ENCODE measurements at regions not wholly inside any gene's neighbourhood (a gene's known extent, or its start where the extent isn't known, plus 50 kb on each side); places are given as distances from the start of the nearest gene placed in this dataset.
"Not testable (repeated sequence)": the region's sequence is repeated elsewhere in the genome, so short reads cannot be mapped to it uniquely, and the experiment has no call there.

DNA sequence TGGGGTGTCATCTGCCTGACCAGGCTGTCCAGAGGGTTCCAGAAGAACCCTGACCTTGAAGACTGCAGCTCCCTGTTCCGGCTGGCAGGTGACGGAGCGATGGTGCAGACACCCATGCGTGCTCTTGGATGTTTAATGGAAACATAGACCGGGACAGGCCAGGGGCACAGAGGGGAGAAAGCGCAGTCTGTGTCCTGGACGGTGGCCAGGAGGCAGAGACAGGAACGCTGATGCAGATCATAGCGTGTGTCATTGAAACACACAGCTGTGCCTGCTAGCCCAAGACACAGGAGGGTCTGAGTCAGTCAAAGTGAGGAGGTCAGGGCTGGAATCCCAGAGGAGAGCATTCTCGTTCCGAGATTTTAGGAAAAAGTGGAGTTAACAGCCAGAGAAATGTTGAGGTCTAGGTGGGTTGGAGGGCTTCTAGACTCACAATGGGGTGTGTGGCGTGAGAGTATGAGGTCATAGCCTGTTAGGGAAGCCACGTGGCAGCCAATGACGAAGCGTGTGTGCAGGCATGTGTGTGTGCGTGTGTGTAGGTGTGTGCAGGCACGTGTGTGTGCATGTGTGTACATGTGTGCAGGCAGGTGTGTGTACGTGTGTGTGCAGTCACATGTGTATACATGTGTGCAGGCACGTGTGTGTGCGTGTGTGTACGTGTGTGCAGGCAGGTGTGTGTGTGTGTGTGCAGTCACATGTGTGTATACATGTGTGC, 167.0 kb downstream of the ERMARD start:
- no peak for FAIRE-seq

GRCh38 chr6:169917153-169917552, 165.7 kb downstream of the ERMARD start:
- FAIRE-seq, result no peak

- no peak for FAIRE-seq
Measured at GRCh38 chr6:169915769-169916550, 164.5 kb downstream of the ERMARD start.

- not testable (repeated sequence) for FAIRE-seq
Measured at GRCh38 chr6:169913745-169914144, 162.3 kb downstream of the ERMARD start.

DNA sequence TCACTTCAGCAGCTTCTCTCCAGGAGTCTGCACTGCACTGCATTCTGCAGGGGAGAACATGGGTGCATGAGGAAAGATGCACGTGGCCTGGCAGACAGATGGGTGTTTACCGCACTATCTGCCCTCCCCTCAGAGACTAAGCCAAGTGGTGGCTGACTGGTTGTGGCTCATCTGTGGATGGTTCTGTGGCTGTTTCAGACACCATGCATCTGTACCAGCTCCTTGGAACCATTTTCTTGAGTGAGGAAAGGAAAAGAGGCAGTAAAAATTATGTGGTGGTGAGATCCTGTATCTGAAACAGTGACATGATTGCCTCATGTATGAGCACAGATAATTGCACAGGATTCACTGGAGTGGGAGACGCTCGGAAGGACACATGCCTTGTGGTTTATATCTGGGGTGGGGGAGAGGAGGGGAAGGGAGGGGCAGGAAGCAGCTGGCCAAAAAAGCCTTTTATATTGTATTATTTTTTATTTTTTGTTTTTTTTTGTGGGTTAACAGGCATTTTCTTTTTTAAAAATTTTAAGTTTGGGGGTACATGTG, 161.7 kb downstream of the ERMARD start:
- FAIRE-seq, result no peak

DNA sequence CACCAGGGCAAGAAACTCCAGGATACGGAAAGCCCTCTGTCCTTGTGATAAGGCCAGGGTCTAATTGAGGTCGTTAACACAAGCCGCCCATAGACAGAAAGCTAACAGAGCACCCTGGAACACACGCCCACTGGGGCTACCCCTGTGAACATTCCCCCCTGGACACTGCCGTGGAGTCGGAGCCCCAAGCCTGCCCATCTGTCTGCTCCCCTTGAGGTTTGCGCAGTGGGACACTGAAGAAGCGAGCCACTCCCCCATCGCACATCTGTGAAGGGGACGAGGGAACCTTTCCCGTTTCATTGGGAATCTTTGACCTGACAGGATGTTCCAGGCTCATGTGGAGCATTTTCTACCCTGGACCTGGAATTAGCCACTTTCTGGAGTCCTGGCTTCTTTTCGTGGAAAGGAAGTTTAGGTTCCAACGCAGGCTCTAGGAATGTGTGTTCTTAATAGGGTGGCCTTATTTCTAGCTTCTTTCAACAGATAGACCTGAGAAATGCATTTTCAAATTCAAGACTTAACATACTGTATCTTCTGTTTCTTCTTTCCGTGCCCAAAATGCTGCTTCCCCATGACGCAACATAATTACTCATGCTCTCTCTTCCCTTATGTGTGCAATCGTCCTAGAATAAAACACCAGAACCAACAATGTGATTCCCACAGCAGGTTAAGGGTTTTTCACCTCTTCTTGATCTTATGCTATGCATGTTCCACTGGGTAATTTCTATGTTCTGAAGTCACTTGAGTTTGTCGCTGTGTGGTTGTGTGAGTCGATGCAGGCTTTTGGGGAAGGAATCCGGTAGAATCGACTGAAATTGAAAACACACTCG, 161.1 kb downstream of the ERMARD start:
- no peak for FAIRE-seq

DNA sequence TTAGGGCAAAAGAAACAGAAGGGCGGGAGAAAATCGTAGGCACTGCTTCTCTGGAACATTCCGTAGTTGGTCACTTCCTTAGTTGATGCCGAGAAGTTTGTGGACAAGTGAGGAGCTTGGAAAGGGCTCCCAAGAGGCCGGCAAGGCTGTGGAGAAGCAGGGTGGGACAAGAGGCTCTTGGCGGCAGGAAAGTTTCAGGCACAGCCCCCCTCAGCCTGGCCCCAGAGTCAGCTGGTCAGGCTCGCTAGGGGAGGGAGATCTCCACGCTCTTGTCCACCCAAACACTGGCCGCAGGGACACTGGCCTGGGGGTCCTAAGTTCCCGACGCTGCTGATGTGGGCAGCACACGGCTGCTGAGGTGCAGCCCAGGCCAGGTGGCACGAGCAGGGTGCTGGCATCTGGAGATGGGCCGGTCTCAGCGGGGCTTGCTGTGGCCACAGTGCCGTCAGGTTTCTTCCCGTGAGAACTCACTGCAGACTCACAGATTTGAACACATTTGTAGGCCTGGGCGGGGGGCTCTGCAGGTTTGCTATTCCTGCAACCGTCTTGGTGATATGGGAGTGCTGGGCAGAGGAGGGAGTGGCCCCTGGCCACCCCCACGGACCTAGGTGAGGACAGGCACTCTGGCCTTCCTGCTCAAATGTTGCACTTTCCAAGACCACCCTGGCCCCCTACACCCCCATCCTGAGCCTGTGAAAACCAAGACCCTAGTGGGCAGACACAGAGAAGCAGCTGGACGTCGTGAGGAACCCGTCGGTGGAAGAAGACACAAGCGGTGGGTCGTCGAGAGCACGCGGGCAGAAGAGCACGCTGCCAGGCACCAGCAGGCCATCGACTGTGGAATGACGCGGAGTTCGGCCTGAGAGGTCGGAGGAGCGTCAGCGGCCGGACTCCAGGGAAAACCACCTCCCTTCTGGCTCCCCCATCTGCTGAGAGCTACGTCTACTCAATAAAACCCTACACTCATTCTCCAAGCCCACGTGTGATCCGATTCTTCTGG, 160.1 kb downstream of the ERMARD start:
- no peak for FAIRE-seq

DNA sequence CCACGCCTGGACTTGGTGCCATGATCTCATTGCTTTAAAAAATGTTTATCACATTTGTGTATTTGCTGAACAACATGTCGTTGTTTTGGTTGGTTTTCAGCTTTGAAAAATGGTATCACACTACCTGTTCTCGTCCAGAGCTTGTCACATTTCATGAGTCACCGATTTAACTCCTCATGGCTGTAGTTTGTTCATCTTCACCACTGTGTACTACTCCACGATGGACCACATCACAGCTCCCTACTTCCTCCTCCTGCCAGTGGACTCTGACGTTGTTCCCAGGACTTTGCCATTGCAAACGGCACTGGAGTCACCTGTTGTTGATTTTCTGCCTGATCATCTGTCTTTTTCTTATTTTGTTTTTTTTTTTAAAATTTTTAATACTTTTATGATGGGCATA, 157.7 kb downstream of the ERMARD start:
- no peak for FAIRE-seq

- no peak for FAIRE-seq
Measured at GRCh38 chr6:169908403-169908933, 157.0 kb downstream of the ERMARD start.

DNA sequence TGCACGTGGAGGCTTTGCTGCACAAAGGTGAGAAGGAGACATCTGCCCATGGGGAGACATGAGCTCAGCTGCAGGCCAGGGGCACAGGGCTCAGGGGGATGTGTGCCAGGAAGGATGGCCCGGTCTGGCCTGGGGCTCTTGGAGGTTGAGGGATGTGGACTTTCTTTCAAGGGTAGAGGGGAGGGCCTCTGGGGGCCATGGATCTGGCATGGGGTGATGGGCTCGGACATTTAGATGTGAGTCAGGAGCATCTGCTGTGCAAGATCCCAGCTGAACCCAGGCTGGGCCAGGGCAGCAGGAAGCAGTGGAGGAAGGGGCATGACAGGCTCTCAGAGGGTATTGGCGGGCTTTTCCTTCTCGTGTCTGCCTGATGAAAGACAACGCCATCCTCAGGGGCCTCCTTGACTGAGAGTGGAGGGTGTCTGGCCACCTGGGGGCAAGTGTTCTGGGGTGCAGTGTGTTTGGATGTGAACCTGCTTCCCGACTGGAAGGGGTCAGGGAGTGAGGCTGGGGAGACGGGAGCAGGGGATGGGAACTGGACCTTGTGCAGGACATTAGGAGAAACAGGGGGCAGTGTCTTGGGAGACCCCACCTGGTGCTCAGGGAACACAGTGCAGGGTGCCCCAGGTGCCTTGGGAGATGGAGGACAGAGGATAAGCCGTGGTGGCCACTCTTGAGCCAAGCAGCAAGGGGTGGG, 156.1 kb downstream of the ERMARD start:
- FAIRE-seq, result no peak

DNA sequence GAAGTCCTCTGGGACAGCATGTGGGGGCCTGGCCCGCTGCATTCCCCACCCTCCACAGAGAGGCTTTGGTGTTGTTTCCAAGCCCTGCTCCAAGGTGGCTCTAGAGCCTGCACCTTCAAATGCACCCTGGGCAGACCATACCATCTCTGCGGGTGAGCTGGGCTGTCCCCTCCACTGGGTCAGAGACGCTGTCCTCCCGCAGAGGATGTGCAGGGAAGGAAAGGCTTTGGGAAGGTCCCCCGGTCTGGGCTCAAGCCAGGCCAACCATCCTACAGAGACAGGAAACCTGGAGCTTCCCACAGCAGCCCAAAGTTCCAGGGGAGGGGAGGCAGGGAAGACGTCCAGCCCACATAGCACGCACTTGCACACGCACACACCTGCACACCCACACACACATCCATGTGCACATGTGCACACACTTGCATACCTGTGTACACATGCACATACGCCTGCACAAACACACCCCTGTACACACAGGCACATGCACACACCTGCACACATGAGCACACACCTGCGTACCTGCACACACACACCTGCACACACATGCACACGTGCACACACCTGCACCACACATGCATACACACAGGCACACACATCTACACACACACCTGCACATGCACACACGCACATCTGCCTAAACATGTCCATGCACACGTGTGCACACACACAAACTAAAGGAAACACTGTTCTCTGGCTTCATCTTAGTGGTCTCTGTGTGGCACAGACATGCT, 155.4 kb downstream of the ERMARD start:
- no peak for FAIRE-seq

DNA sequence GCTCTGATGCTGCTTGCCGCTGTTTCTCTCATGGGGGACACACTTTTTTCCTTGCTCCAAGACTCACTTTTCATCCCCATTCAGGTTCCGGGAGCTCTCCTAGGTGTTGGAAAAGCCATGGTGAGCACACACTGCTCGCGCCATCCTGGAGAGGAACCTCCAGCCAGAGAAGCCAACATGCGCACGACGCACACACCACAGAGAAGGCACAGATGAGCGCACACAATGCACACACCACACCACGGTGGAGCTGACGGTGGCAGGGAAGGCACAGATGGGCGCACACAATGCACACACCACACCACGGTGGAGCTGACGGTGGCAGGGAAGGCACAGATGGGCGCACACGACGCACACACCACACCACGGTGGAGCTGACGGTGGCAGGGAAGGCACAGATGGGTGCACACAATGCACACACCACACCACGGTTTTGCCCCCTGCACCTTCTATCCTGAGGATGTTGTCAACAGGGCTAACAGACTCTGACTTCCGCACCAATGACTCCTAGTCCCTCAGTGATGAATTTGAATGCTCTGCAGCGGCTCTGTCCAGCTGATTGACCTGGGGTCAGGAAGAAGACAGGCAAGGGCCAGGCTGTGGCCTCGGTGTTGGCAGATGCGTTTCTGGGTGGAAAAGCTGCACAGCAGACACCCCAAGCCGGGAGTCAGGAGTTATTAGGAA, 154.7 kb downstream of the ERMARD start:
- FAIRE-seq, result no peak

DNA sequence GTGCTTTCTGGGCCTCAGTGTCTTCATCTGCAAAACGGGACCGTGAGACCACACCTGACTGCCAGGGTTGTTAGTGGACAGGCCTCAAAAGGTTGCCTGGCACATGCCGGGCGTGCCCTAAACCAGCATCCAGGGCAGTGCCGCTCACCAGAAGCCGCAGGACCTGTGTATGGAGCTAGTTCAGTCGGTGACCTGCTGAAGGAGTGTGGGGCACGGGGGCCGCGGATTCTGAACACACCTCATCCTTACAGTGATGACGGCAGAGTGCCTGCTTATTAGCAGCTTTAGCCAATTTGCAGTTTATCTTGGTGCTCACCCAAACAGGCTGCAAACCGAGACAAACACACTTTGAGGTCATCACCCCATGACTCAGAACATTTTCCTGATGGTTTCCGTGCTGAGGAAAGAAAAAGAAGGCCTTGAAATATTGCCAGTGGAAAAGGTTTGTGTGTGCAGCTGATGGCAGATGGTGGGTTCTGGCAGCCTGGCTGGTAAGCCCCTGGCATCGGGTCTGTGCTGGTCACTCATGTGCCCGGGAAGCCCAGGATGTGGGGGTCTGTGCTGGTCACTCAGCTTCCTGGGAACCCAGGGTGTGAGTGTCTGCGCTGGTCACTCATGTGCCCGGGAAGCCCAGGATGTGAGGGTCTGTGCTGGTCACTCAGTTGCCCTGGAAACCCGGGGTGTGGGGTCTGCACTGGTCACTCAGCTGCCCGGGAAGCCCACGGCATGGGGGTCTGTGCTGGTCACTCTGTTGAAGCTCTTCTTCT, 153.8 kb downstream of the ERMARD start:
- FAIRE-seq, result no peak

DNA sequence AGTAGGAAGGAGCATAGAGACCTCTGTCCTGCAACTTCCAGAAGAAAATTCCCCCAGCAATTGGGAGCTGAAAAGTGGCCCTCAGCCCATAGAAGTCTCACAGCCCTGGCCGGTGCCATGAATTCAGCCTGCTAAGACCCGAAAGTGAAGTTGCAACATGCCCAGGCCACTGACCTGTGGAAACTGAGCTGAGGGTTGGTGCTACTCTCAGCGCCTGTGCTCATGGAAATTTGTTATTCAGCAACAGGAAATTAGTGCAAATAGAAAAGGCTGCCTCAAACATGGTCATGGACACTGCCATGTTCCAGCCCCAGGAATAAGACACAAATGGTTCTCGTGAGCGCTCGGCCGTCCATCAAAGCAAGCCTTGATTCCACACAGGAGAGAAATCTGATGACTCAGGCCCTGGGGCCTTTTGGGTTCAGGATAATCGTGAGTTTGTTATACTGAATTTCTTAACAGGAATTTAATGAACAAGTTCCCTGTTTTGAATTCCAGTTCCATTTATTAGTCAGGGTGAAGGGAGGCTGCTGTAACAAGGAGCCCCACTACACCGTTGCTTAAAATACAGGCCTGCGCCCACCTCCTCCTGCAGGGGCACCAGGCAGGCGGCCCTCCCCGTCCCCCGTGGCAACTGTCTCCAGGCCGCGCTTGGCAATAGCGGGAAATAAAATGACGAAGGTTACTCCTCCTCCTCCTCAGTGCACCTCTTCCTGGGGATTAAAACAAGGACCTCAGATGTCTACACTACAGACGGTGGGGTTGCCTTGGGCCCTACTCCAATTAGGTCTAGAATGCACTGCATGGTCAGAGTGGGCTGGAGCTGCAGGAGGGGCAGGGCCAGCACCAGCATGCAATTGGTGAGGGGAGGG, 152.9 kb downstream of the ERMARD start:
- FAIRE-seq, result no peak

GRCh38 chr6:169903122-169903521, 151.7 kb downstream of the ERMARD start:
- FAIRE-seq, result no peak

DNA sequence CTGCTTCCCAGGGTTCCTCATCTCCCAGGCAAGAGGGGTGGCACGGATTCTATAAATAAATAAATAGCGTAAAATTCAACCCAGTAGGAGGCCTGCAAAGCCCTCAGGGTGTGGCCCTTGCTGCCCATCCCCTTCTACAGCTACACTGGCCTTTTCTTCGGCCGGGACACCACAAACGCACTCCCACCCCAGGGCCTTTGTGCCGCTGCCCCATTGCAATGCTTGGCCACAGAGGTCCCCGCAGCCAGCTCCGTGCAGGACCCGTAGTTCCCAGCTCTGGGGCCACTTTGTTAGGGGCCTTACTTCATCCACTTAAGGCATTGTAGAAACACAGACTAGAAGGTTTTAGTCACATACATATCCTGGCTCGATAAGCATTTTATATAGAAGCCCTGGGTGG, 151.2 kb downstream of the ERMARD start:
- FAIRE-seq, result no peak

DNA sequence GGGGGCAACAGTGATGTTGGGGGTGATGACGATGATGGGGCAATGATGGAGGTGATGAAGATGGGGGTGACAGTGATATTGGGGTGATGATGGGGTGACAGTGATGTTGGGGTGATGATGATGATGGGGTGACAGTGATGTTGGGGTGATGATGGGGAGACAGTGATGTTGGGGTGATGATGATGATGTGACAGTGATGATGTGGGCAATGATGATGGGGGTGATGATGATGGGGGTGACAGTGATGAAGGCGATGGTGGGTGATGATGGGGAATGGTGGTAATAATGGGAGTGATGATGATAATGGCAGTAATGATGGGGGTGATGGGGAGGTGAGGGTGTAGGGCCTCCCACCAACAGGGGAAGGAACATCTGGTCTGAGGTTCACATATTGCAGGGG, 150.6 kb downstream of the ERMARD start:
- no peak for FAIRE-seq
